NCI-H1436 treated with DMSO at 0.1 percent for 48 hours (cell line): ENCODE measurements at regions not wholly inside any gene's neighbourhood (a gene's known extent, or its start where the extent isn't known, plus 50 kb on each side); places are given as distances from the start of the nearest gene placed in this dataset.

Experiments used
- DNase-seq: peaks from one replicate; lab custom pipeline; 2025; lab: John Stamatoyannopoulos, UW

- DNase-seq, result no peak
These were observed 125.4 kb downstream of the LRIG3 start for GRCh38 chr12:58794859-58795258.

GRCh38 chr12:58795825-58796224 is 124.5 kb downstream of the LRIG3 start:
- DNase-seq, result no peak

- no peak for DNase-seq
These were observed 118.3 kb downstream of the LRIG3 start for GRCh38 chr12:58801986-58802385.

- no peak for DNase-seq
These were observed 116.4 kb downstream of the LRIG3 start for GRCh38 chr12:58803908-58804307.

- DNase-seq, result no peak
These were observed 115.6 kb downstream of the LRIG3 start for GRCh38 chr12:58804749-58805148.

GRCh38 chr12:58809064-58809607 is 111.2 kb downstream of the LRIG3 start:
- DNase-seq, result no peak

- DNase-seq, result no peak
These were observed 109.0 kb downstream of the LRIG3 start for GRCh38 chr12:58811346-58811745.

GRCh38 chr12:58812214-58812613 is 108.1 kb downstream of the LRIG3 start:
- no peak for DNase-seq

GRCh38 chr12:58814036-58814435 is 106.3 kb downstream of the LRIG3 start:
- no peak for DNase-seq

GRCh38 chr12:58815235-58815634 is 105.1 kb downstream of the LRIG3 start:
- no peak for DNase-seq

GRCh38 chr12:58818546-58818945 is 101.8 kb downstream of the LRIG3 start:
- DNase-seq, result no peak

- no peak for DNase-seq
These were observed 101.0 kb downstream of the LRIG3 start for GRCh38 chr12:58819345-58819744.

- no peak for DNase-seq
These were observed 100.3 kb downstream of the LRIG3 start for GRCh38 chr12:58819985-58820384.
